Renal pelvis (tissue), 1 donor: ENCODE measurements at regions not wholly inside any gene's neighbourhood (a gene's known extent, or its start where the extent isn't known, plus 50 kb on each side); places are given as distances from the start of the nearest gene placed in this dataset.

Experiments
- DNase-seq: peaks from one replicate; pipeline ENCODE4 v3.0.0-alpha.2; 2013

GRCh38 chr4:71156616-71157015 lies 163.2 kb downstream of the DCK start:
- peak; percentile 23 for DNase-seq

GRCh38 chr4:71162386-71162785 lies 168.9 kb downstream of the DCK start:
- no peak for DNase-seq

- no peak for DNase-seq
Observed at GRCh38 chr4:71163317-71163716, 169.9 kb downstream of the DCK start.

GRCh38 chr4:71167083-71167482 lies 171.7 kb upstream of the SLC4A4 start:
- DNase-seq = no peak

- DNase-seq = no peak
Observed at GRCh38 chr4:71171592-71171991, 167.2 kb upstream of the SLC4A4 start.

GRCh38 chr4:71181332-71181731 lies 157.5 kb upstream of the SLC4A4 start:
- DNase-seq = no peak

GRCh38 chr4:71184195-71184781 lies 154.5 kb upstream of the SLC4A4 start:
- DNase-seq = peak; percentile 39

- DNase-seq = no peak
Observed at GRCh38 chr4:71185037-71185436, 153.8 kb upstream of the SLC4A4 start.

- no peak for DNase-seq
Observed at GRCh38 chr4:71186257-71186565, 152.6 kb upstream of the SLC4A4 start.

- peak; percentile 69 for DNase-seq
Observed at GRCh38 chr4:71186566-71187403, 152.0 kb upstream of the SLC4A4 start.

- DNase-seq = peak; percentile 65
Observed at GRCh38 chr4:71187404-71188155, 151.2 kb upstream of the SLC4A4 start.

- DNase-seq = peak; percentile 50
Observed at GRCh38 chr4:71188156-71188640, 150.6 kb upstream of the SLC4A4 start.

- DNase-seq = no peak
Observed at GRCh38 chr4:71188951-71189350, 149.9 kb upstream of the SLC4A4 start.

- no peak for DNase-seq
Observed at GRCh38 chr4:71189471-71189870, 149.3 kb upstream of the SLC4A4 start.

GRCh38 chr4:71194454-71194853 lies 144.4 kb upstream of the SLC4A4 start:
- no peak for DNase-seq

- no peak for DNase-seq
Observed at GRCh38 chr4:71195924-71196323, 142.9 kb upstream of the SLC4A4 start.

GRCh38 chr4:71198958-71199357 lies 139.9 kb upstream of the SLC4A4 start:
- DNase-seq = no peak

GRCh38 chr4:71201057-71201456 lies 137.8 kb upstream of the SLC4A4 start:
- no peak for DNase-seq

GRCh38 chr4:71201817-71202576 lies 136.8 kb upstream of the SLC4A4 start:
- DNase-seq = no peak

GRCh38 chr4:71202705-71203104 lies 136.1 kb upstream of the SLC4A4 start:
- DNase-seq = no peak

GRCh38 chr4:71204056-71204455 lies 134.8 kb upstream of the SLC4A4 start:
- DNase-seq = no peak

- no peak for DNase-seq
Observed at GRCh38 chr4:71206763-71207162, 132.1 kb upstream of the SLC4A4 start.
